ENCODE measurements at regions not wholly inside any gene's neighbourhood (a gene's known extent, or its start where the extent isn't known, plus 50 kb on each side); places are given as distances from the start of the nearest gene placed in this dataset.
A peak's percentile ranks its signal among the peaks of the same experiment; 100 is the strongest.

- no peak for DNase-seq (ENCODE audit: low read depth)
- TF ChIP-seq CTCF (IDR thresholded peaks at IDR 0.05; ENCODE audit: insufficient read depth, low read depth, low read length) = no peak
- no peak overlapping the region for H3K4me3 ChIP-seq (ENCODE audit: low read depth, low read length)
Observed at GRCh38 chr12:105927564-105927963, 211.2 kb downstream of the NUAK1 start.

GRCh38 chr12:105928436-105928835 is 210.3 kb downstream of the NUAK1 start:
- H3K4me3 ChIP-seq (ENCODE audit: low read depth, low read length) = no peak overlapping the region
- no peak for DNase-seq (ENCODE audit: low read depth)
- no peak for TF ChIP-seq CTCF (IDR thresholded peaks at IDR 0.05; ENCODE audit: insufficient read depth, low read depth, low read length)

GRCh38 chr12:105929192-105929591 is 209.6 kb downstream of the NUAK1 start:
- no peak for TF ChIP-seq CTCF (IDR thresholded peaks at IDR 0.05; ENCODE audit: insufficient read depth, low read depth, low read length)
- no peak for DNase-seq (ENCODE audit: low read depth)

GRCh38 chr12:105930557-105931503 is 207.9 kb downstream of the NUAK1 start:
- TF ChIP-seq CTCF (IDR thresholded peaks at IDR 0.05; ENCODE audit: insufficient read depth, low read depth, low read length) = no peak
- no peak overlapping the region for H3K4me3 ChIP-seq (ENCODE audit: low read depth, low read length)
- peak; percentile 35 for DNase-seq (ENCODE audit: low read depth)

More at GRCh38 chr12:105929192-105929591, 209.6 kb downstream of the NUAK1 start:
- H3K4me3 ChIP-seq (ENCODE audit: low read depth, low read length) = no peak overlapping the region

- H3K4me3 ChIP-seq (ENCODE audit: low read depth, low read length) = no peak overlapping the region
- no peak for DNase-seq (ENCODE audit: low read depth)
- TF ChIP-seq CTCF (IDR thresholded peaks at IDR 0.05; ENCODE audit: insufficient read depth, low read depth, low read length) = no peak
Observed at GRCh38 chr12:105931762-105932570, 206.8 kb downstream of the NUAK1 start.

GRCh38 chr12:105933671-105934665 is 204.8 kb downstream of the NUAK1 start:
- no peak for TF ChIP-seq CTCF (IDR thresholded peaks at IDR 0.05; ENCODE audit: insufficient read depth, low read depth, low read length)
- no peak overlapping the region for H3K4me3 ChIP-seq (ENCODE audit: low read depth, low read length)
- DNase-seq (ENCODE audit: low read depth) = peak; percentile 95

All from fibroblast of villous mesenchyme (primary cell).